ENCODE measurements at regions not wholly inside any gene's neighbourhood (a gene's known extent, or its start where the extent isn't known, plus 50 kb on each side); places are given as distances from the start of the nearest gene placed in this dataset.
"Not testable (repeated sequence)": the region's sequence is repeated elsewhere in the genome, so short reads cannot be mapped to it uniquely, and the experiment has no call there.

DNA sequence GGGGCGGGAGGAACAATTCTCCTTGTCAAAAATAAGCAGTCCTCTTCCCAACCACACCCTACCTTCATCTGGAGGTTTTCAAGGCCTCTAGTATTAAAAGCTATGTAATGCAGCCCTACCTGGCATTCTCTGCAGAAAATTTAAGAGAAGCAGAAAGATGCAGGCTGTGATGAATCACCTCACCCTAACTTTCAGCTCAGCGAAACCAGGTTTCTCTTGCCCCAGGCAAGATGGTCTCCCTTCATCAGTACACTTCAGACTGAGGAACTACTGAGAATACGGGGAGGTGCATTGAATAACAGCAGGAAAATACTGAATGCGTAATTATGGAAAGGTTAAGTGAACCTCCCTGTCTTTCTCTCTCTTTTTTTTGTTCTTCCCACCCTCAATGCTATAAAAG is 437.6 kb upstream of the KLF12 start:
- no peak for DNase-seq (ENCODE audit: low read depth)

DNA sequence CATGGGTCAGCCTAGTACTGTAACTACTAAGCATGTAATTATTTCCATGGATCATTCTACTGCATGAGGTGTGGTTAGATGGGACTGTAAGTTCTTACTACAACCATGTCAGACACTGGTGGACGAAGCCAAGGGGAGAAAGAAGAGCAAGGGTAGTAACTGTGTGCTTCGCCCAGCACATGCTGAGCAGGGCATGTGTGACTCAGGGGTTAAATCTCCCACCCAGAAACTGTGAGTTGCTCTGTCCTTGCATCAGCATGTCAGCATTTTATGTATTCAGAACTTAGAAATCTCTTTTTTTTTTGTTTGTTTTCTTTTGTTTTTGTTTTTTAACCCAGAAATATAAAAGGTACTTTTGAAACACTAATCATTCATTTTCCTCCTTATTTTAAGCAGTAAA is 436.6 kb upstream of the KLF12 start:
- no peak for DNase-seq (ENCODE audit: low read depth)

DNA sequence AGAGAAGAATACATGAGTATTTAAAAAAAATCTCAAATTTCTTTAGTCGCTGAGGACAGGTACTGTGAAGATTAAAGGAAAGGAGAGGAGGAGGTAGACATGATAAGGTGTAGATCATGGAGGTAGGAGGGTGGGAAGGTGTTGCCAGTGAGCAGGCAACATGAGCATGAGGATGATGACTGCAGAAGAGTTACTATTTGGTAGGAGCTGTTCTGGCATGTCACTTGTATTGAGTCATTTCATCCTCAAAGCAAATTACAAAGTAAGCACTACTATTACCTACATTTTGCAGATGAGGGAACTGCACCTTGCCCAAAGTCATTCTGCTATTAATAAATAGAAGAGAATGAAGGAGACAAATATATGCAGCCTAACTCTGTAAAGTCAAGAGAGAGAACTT is 435.8 kb upstream of the KLF12 start:
- no peak for DNase-seq (ENCODE audit: low read depth)

DNA sequence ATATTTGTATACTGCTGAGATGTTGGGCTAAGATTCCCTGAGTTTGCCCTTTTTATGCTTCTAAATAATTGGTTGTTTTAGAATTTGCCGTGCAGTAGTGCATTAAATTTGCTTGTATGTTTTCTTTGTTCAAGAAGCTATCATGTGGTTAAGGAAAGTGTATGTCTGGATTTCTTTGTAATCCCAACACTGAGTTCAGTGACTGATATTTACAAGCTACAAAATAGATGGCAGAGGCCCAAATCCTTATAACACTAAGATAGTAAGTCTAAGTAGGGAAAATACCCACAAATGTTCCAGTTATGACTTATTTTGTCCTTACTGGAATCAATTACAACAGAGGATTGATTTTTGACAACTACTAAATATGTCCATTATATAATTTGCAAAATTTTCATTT is 435.0 kb upstream of the KLF12 start:
- no peak for DNase-seq (ENCODE audit: low read depth)

DNA sequence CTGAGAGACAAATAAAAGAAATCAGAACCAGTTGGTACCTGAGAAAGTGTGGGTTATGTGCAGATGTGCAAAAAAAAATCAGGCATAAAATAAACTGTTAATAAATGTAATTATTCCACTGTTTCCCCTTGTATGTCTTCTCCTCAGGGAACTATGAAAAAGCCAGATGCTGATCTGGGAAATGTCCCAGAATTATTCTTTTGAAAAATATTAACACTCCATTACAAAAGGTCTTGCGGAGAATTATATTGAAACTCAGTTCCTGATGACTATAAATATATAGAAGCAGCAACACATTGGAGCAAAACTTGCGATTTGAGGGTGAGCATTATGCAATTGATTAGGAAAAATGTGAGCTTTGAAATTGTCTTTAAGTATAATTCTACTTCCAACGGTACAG is 433.3 kb upstream of the KLF12 start:
- no peak for DNase-seq (ENCODE audit: low read depth)

DNA sequence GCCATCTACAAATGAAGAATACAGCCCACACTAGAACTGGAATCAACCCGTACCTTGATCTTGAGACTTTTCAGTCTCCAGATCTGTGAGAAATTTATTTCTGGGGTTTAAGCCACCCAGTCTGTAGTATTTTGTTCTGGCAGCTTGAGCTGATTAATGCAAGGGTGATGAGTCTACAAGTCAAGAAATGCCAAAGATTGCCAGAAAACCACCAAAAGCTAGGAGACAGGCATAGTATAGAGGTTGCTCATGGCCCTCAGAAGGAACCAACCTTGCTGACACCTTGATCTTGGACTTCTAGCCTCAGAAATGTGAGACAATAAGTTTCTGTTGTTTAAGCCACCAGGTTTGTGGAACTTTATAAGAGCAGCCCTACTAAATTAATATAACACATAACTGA is 428.2 kb upstream of the KLF12 start:
- no peak for DNase-seq (ENCODE audit: low read depth)

DNA sequence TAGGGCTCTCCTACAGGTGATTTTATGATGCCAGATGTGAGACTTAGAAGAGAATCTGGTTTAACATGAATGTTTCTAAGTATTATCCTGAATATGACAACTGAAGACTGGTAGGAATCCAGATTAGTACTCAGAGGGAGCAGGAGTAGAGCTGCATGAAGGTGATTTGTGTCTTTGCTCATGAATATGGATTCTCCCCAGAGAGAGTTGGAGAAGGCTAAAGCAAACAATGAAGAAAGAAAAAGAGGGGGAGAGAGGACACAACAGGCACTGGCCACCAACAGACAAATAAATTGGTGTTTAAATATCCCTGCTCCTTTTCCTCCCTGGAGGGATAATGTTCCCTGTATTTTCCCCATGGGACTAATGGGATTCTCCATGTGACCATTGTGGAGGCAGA is 427.0 kb upstream of the KLF12 start:
- no peak for DNase-seq (ENCODE audit: low read depth)

DNA sequence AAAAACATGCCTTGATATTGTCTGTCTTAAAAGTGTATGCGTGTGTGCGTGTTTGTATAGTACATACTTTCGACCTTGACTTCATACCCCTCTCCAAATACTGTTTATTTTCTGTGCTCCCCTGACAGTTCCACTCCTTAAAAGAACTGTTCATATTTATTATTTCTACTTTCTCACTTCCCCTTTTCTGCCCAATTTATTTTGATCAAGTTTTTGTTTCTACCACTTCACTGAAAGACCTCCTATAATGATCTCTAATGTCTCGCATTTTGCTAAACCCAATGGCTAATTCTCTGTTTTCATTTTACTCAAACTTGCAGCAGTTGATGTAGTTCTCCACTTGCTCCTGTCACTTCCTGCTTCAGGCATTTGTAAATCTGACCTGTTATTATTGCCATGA is 426.1 kb upstream of the KLF12 start:
- no peak for DNase-seq (ENCODE audit: low read depth)

DNA sequence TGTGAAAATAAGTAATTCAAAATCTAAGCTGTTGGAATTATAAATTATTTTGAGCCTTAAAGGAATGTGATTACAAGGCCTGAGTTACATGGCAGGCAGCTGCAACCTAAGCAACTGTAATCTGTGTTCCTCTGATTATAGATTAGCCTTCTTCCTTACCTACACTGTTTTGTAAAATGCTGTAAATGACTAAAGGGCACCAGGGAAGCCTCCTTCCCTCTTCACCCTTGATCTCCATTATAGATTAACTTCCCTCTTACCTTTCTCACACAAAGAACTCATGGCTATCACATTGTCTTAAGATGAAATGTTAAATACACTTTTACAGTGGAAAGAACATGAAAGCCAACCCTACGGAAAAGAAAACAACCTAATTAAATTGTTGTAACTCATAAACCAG is 423.7 kb upstream of the KLF12 start:
- DNase-seq (ENCODE audit: low read depth): no peak

DNA sequence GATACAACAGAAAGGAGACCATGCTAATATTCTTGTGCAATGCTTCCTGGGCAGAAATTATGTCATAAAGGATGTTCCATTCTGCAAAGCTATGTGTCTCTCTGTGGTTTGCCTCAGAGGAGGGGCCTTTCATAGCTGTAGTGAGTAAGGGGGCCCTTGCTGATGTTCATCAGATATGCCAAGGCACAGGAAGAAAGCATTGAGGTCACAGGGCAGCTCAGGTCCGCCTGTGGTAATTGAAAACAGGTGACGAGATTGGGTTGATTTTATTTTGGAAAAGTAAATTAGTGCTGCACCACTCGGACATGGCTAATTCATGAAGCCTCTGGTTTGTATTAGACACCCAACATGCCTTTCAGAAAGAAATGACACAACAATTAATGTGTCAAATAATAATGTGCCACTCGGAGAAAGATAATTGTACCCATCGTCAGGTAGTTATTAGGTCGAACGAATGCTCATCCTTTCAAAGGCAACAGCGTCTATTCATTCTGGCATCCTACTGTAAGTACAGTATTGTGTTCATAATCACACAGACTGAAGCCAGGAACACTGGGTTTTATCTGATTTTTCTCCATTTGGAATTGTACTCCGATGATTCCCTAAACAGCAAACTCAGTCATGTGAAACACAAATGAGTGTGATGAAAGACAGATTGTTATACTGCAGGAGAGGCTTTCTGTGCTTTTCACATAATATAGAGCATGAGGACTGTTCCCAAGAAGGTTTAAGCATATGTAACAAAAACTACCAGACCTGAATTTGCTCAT is 421.6 kb upstream of the KLF12 start:
- no peak for DNase-seq (ENCODE audit: low read depth)

DNA sequence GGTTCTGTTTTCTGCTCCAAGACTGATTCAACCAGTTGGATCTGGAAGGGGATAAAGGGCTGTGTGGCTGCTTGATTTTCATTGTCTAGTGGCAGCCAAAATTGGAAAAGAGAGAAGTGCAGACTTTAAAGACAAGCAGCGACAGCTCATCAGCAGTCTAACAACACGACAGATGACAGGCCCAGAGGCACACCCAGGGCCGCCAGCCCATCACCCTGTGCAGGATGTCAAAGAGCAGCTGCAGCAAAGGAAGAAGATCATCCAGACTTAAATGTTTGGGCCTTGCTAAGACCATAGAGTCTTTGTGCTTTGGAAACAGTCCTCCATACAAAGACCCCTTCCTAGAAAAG is 421.0 kb upstream of the KLF12 start:
- no peak for DNase-seq (ENCODE audit: low read depth)

DNA sequence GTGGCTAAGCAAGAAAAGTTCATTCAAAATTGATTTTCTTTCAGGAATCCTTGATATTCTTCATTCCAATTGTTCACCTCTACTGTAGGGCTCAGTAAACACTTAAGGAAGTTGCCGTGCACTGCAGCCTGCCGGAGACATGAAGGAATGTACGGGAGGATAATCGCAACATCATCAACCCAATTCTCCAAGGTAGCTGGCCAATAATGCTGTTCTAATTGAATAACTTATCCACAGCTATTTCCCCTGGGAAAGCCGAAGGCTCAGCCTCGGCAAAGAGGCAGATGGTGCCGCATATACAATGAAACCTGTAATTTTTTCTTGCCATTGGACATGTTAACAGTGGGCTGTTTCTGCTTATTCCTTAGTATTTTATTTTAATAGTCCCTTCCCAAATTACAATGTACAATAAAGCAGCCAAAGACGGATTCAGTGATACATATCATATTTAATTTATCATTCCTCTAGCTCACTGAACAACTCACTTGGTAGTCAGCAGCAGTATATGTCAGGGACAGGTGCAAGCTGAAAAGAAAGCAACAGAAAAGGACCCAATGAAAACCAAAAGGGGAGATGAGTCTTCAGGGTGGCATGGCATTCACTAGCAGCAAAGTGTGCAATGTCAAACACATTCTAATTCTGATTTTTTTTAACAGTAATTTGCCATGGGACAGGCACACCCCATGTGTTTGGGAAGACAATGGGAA is 420.5 kb upstream of the KLF12 start:
- DNase-seq (ENCODE audit: low read depth): no peak

DNA sequence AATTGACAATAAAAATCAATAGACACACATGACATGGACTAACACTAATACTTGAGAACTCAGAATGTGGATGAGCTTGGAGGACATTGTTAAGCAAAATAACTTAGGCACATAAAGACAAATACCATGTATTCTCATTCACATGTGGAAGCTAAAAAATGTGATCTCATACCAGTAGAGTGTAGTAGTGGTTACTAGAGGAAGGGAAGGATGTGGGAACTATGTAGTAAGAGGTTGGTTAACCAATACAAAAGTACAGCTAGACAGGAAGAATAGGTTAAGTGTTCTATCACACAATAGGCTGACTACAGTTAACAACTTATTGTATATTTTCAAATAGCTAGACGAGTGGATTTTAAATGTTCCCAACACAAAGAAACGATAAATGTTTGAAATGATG is 415.8 kb upstream of the KLF12 start:
- no peak for DNase-seq (ENCODE audit: low read depth)

DNA sequence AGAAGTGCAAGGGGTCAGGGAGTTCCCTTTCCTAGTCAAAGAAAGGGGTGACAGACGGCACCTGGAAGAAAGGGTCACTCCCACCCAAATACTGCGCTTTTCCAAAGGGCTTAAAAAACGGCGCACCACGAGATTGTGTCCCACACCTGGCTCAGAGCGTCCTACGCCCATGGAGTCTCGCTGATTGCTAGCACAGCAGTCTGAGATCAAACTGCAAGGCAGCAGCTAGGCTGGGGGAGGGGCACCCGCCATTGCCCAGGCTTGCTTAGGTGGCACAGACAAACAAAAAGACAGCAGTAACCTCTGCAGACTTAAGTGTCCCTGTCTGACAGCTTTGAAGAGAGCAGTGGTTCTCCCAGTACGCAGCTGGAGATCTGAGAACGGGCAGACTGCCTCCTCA is 402.4 kb upstream of the KLF12 start:
- not testable (repeated sequence) for DNase-seq (ENCODE audit: low read depth)

DNA sequence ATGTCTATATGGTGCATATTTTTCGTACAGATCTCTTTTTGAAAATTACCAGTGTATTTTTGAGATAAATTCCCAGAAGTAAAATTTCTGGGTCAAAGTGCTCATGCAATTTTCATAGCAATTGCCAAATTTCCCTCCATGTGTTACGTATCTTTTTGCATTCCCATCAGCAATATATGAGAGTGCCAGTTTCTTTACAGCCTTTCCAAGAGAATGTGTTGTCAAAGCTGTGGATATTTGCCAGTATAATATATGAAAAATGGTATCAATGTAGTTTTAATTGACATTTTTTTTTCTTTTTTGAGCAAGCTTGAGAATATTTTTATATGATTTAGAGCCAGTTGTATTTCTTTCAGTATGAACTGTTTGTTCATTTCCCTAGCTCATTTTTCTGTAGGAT is 399.0 kb upstream of the KLF12 start:
- no peak for DNase-seq (ENCODE audit: low read depth)

DNA sequence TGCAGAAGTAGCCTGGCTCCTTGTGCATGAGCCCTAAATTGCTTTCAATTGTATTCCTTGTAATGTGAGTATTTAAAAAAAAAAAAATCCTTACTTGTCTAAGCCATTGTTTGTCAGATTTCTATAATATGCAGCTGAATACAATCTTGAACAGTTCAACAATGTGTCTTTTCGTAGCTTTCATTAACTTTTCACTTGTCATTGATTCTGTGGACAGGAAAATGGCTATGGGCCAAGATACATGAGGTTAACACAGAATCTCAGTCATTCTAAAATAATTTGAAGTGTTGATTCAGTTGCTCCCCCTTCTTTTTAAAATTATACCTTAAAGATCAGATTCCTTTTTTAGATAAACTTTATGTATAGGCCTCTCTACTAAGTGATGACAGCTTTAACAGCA is 395.8 kb upstream of the KLF12 start:
- DNase-seq (ENCODE audit: low read depth): no peak

DNA sequence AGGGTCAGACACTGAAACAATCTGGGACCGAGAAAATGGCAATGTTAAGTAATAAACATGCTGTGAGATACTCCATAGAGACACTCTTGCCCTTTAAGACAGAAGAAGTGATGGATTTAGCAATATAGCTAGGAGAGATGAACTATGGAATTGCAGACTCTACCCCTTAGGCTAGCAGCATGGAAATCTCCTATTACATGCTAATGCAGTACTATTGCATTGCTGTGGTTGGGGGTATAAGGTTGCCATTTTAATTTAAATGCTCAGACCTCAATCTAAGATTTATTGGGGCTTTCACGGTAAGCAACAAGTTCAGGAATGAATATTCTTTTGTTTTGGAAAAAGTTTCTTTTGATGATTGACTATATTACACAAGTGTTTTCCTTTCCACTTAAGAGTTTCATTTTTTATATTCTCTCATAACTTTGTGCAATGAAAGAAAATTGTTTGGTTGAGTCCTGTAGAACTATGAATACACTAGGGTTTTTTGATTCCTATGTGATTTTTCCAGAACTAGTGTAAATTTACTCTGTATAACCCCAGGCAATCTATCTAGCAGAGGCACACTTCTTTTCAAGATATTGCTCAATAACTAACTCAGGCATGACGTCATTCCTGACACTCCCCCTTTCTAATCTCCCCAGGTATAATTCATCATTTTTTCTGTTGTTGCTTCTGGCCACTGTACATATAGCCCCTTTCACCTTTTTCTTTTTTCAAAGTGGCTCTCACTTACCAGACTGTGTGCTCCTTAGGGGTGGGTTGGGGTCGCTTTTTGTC is 394.7 kb upstream of the KLF12 start:
- no peak for DNase-seq (ENCODE audit: low read depth)

DNA sequence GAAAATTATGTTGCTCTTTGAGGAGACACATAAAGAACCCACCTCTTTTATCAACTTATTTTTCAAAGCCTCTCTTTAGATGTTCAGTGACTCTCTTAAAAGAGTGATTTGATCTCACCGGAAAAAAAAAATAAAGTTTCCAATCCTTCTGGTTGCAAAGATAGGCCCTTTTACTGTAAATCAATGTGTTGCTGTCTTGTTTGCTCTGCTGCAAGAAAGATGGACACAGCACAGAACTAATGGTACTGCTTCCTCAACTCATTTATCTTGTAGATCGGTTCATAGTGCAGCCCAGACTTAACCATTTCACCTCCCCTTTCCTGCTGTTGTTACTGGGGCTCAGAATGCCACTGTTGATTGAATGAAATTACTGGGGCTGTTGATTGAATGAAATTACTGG is 388.9 kb upstream of the KLF12 start:
- DNase-seq (ENCODE audit: low read depth): no peak

DNA sequence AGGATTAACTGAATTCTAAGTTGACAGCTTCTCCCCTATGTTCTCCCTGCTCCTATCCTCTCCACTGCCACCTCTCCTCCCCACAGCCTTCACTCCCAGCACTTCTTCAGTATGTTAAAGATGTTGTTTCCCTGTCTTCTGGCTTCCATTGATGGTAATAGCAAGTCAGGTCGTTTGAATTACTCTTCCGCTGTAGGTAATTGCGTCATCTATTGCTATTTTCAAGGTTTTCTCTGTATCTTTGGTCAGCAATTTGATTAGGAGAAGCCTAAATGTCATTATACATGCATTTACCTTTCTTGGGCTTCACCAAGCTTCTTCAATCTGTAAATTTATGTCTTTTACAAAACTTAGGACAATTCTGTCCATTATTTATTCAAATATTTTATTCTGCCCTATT is 377.3 kb upstream of the KLF12 start:
- DNase-seq (ENCODE audit: low read depth): no peak

DNA sequence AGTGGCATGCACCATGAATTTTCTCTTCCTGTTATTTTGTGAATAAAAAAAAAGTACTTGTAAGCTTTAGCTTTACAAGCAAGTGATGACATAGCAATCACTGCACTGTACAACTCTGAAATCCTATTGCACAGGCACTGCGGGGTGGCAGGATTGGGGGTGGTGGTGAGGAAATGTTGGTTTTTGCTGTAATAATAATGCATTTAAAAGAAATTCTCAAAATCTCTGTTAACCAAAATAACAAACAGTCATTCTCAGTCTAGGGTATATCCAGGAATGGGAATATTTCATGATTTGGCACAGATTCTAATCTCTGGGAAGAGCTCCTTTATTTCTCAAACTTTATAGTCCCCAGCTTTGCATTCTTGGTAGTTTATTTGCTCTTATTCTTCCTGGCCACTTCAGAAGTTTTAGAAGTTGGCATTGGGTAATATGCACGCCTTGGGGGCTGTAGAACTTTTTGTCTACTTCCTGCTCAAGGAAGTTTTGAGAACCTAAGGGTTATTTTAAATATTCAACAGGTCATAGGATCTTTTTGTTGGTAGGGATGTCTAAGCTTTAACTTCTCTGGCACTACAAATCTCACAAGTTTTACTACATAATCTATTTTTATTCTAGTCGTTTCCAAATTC is 353.0 kb upstream of the KLF12 start:
- DNase-seq (ENCODE audit: low read depth): no peak

DNA sequence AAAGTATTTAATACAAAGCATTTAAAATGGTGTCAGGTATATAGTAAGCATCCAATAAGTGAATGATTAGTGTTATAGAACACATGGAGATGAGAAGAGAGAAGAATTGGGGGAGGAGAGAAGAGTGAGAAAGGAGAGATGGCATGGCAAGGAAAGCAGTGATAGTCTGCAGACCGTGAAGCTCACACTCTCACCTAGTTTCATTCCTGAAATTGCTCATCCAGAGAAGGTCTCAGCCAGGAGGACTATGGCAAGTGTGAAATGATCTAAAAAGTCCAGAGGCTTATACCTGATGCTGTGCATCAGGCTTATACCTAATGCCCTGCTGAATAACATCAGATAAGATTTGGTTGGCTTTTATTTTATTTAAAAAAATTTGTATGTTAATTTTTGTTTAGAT is 351.6 kb upstream of the KLF12 start:
- no peak for DNase-seq (ENCODE audit: low read depth)

DNA sequence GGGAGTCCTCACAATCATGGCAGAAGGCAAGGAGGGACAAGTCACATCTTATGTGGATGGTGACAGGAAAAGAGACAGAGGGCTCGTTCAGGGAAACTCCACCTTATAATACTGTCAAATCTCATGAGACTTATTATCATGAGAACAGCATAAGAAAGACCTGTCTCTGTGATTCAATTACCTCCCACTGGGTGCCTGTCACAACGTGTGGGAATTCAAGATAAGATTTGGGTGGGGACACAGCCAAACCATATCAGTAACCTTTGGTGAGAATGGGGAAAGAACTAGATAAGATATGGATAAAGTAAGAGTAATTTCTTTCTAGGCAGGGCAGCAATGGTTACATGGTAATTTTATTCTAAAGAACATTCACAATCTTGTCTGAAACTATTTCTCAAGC is 344.9 kb upstream of the KLF12 start:
- DNase-seq (ENCODE audit: low read depth): no peak

DNA sequence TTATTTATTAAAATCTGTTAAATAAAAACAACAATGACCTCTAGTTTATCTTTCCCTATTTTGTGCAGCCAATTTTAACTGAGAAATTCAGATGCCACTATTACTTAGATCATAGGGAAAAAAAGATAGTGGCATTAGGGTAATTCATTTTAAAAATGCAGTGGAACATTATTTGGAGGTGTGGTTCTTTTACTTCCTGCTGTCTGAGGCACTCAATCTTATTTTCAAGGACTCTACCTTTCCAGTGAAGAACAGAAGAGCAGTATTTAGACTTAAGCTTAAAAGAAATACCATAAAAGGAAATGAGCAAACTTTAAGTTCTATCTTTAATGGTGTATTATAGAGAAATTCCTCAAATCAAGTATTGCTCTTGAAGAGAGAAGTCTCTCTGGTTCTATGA is 342.6 kb upstream of the KLF12 start:
- DNase-seq (ENCODE audit: low read depth): no peak

Measured in stimulated activated CD8-positive, alpha-beta memory T cell treated with anti-CD3 and anti-CD28 coated beads, Interleukin-15, amount 100 ng/mL, for 24 hours (primary cell).